Islet precursor cell (in vitro differentiated cells): ENCODE measurements at regions not wholly inside any gene's neighbourhood (a gene's known extent, or its start where the extent isn't known, plus 50 kb on each side); places are given as distances from the start of the nearest gene placed in this dataset.
"Not testable (repeated sequence)": the region's sequence is repeated elsewhere in the genome, so short reads cannot be mapped to it uniquely, and the experiment has no call there.

Experiments used
- DNase-seq: peaks from one replicate; pipeline ENCODE4 v3.0.0-alpha.2; 2018

GRCh38 chr13:72571191-72571590, 156.2 kb downstream of the MZT1 start:
- no peak for DNase-seq

- no peak for DNase-seq
Measured at GRCh38 chr13:72570019-72570418, 157.4 kb downstream of the MZT1 start.

DNA sequence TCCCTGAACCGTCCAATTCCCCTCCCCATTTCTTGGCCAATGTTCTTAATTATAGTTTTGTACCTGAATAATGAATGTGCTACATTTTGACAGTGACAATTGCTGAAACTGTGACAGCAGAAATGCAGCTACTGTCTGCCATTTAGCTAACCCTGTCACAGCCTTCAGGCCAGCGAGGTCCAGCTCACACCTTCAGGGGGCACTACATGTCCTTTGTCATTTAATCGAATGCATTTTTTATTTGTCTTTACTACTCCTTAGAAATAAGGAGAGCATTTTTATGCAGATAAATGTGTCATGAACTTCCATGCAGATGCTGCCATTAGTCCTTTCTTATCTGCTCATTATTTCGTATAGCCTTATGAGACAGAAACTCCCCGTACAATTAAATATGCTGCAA, 159.9 kb downstream of the MZT1 start:
- DNase-seq, result no peak

- no peak for DNase-seq
Measured at GRCh38 chr13:72566526-72566925, 160.9 kb downstream of the MZT1 start.

DNA sequence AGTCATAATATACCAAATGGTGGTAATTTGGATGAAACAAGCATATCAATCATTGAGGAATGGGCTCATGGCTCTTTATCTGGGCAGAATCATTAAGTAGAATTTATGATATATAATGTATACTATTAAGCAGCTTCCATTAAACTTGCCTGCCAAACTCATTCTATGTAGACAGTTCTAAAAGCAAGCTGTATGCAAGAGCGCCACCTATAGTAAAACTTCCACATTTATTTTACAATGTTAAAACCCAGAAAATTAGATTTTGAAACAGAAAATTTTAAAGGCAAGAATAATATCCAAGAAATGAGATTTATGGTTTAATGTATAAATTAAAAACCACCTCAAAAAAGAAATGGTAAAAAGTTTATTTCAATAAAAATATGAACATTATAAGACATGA, 161.5 kb downstream of the MZT1 start:
- no peak for DNase-seq

DNA sequence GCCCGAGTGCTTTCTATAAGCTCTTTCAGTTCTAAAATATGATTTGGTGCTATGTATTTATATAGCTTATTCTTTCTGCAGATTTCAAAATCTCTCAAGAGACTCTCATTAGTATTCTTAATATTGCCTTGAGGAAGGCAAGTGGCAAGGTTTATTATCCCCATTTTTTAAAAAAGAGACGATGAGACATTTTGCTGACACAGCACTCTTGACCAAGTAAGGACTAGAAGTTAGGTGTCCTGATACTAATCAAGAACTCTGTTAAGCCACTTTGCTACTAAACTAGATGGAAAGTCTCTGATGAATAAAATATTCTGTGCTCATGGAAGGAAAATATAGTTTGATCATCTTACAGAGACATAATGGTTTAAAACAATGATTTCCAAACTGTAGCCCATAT, 164.7 kb downstream of the MZT1 start:
- no peak for DNase-seq

- no peak for DNase-seq
Measured at GRCh38 chr13:72561791-72562190, 165.6 kb downstream of the MZT1 start.

DNA sequence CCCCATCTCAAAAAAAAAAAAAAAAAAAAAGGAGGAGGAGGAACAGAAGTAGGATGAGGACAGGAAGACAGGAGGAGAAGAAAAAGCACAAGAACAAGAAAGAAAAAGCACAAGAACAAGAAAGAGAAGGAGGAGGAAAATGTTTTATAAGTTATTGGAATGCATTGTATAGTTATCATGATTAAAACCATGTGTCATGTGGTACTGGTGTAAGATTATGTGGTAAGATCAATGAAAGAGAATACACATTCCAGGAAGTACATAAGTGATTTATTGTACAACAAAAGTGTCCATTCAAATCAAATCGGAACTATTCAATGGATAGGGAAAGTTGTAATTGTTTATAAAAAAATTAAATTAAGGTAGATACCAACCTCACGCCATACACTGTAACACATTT, 167.7 kb downstream of the MZT1 start:
- DNase-seq, result no peak

- no peak for DNase-seq
Measured at GRCh38 chr13:72556945-72557344, 170.5 kb downstream of the MZT1 start.

- DNase-seq, result no peak
Measured at GRCh38 chr13:72555601-72556000, 171.8 kb downstream of the MZT1 start.

DNA sequence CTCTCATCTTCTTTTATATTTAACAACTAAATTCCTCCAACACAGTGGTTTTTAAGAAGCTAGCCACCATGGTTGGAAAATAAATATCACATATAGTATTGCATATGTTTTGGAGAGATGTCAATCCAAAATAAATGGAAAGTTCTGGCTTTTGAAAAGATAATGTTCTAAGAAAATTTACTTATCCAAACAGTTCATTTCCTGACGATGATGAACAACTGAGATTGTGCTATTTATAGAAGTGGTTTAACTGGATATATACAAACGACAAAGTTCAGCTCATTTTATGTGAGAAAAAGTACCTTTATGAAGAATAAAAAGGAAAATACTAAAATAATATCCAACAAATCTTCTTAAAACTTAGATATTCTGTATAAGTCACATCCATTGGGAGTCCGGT, 174.7 kb downstream of the MZT1 start:
- DNase-seq, result no peak

GRCh38 chr13:72545895-72546294, 181.5 kb downstream of the MZT1 start:
- not testable (repeated sequence) for DNase-seq

- DNase-seq, result no peak
Measured at GRCh38 chr13:72545030-72545719, 182.3 kb downstream of the MZT1 start.

GRCh38 chr13:72544042-72544441, 183.4 kb downstream of the MZT1 start:
- DNase-seq, result no peak

- DNase-seq, result no peak
Measured at GRCh38 chr13:72542241-72542640, 185.2 kb downstream of the MZT1 start.

DNA sequence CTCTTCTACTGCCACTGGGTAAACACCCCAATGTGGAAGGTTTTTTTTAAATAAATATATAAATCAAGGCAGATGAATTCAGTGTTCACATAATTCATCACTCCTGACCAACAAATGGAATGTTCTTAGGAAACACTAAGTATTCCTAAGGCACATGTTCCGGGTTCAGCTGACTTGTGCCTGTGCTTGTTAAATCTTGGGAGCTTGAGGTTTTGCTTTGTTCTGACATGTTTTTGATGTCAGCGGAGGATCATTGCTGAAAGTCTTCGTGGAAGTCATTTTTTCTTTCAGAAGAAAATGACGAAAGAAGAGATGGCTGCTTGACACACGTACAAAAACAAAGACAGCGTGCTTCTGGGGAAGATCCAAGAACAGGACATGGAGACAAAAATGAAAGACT, 185.8 kb downstream of the MZT1 start:
- DNase-seq, result no peak

- DNase-seq, result no peak
Measured at GRCh38 chr13:72540881-72541280, 186.5 kb downstream of the MZT1 start.

- no peak for DNase-seq
Measured at GRCh38 chr13:72539925-72540324, 187.5 kb downstream of the MZT1 start.

DNA sequence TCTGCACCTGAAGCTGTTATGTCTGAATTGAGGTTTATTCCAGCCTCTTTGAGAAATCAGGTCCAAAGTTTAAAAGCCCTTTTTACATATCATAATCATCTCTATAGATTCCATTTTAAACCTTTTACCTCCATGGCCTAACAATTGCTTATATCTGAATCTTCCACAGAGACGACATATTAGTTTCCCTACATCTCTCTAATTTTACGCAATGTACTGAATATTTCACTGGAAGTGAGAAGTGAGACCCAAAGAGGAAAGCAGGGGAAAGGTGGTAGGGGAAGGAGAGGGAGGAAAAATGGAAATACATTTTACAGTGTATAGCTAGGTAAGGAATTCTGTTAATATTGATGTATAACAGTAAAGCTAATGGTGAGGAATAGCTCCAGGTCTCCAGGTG, 189.6 kb downstream of the MZT1 start:
- DNase-seq, result no peak

- DNase-seq, result no peak
Measured at GRCh38 chr13:72537395-72537780, 190.0 kb downstream of the MZT1 start.

- DNase-seq, result no peak
Measured at GRCh38 chr13:72536714-72537394, 190.6 kb downstream of the MZT1 start.

DNA sequence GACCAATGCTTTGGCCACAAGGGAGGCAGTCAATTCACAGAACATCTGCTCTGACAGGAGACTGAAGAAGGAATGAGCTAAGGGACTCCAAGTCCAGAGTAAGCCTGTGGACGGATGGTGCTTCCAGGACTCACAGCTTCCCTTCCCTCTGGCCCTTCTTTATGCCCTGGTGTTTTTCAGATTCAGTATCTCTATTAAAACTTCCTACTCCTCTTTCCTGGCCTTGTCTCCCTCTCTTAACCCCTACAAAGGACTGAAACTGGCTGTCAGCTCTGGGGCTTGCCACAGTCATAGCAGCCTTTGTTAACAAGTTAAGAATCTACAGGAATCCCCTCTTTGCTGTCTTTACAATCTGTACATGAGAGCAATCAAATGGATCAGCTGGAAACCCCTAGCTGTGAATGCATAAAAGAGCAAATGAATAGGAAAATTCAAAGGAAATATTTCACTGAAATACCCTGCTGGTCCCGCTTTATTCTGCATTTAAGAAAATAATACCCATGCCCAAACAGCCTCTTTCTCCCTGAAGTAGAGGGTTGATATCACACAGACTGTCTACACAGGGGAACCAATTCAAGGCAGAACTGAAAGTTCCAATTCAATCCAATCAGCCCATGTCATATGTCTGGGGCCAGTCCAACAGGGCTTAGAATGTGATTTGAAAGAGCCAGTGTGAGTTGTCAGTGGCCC, 192.3 kb downstream of the MZT1 start:
- DNase-seq, result no peak

GRCh38 chr13:72530471-72530870, 197.0 kb downstream of the MZT1 start:
- DNase-seq, result no peak

- no peak for DNase-seq
Measured at GRCh38 chr13:72527333-72527732, 200.1 kb downstream of the MZT1 start.
